ENCODE measurements at regions not wholly inside any gene's neighbourhood (a gene's known extent, or its start where the extent isn't known, plus 50 kb on each side); places are given as distances from the start of the nearest gene placed in this dataset.

DNA sequence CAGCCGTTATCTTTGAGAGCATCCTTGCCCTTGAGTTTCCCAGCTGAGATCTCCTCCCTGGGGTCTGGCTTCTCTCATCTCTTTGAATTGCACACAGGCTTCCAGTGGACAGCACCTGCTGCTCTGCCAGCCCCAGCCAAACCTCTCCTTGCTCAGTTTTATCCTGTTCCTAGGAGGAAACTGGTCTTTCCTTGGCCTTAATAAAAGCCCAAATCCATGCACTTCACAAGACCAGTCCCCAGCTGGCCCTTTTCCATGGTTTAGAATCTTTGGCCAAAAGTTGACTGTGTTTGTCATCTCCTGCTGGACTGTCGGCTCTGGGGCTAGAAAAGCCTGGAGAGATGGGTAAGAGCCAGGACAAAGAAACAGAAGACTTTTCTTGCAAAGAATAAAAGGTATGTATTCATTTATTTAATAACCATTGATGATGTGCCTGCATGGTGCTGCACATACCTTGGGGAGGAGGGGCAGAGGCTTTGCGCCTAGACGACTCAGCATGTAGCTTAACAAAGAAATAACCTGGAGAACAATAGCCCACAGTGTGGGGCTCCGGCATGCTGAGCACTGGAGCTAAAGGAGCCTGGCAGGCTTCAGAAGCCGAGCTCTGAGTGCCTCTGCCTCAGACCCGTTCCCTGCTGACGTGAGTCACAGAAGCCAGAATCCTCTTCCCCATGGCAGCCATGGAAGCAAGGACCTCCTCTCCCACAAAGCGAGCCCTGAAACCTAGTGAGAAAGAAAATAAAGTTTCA is 319.3 kb upstream of the B3GAT1 start:
- Mint-ChIP-seq H3K27ac (ENCODE audit: unreplicated experiment) (no peak overlapping the region), H3K9me3 (ENCODE audit: low read depth) (no peaks in the 10 kb centered on the region), H3K4me1 (ENCODE audit: low read depth) (peaks cover 32% of the 10 kb centered on the region), H3K4me3 (ENCODE audit: unreplicated experiment) (no peak overlapping the region), H3K36me3 (ENCODE audit: low read depth) (no peaks in the 10 kb centered on the region), H3K27me3 (ENCODE audit: low read depth) (peaks cover 7% of the 10 kb centered on the region)
- DNase-seq (ENCODE audit: low spot score), result no peak
- TF ChIP-seq, protein P1, sequence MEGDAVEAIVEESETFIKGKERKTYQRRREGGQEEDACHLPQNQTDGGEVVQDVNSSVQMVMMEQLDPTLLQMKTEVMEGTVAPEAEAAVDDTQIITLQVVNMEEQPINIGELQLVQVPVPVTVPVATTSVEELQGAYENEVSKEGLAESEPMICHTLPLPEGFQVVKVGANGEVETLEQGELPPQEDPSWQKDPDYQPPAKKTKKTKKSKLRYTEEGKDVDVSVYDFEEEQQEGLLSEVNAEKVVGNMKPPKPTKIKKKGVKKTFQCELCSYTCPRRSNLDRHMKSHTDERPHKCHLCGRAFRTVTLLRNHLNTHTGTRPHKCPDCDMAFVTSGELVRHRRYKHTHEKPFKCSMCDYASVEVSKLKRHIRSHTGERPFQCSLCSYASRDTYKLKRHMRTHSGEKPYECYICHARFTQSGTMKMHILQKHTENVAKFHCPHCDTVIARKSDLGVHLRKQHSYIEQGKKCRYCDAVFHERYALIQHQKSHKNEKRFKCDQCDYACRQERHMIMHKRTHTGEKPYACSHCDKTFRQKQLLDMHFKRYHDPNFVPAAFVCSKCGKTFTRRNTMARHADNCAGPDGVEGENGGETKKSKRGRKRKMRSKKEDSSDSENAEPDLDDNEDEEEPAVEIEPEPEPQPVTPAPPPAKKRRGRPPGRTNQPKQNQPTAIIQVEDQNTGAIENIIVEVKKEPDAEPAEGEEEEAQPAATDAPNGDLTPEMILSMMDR (IDR thresholded peaks at IDR 0.05), result no peak

DNA sequence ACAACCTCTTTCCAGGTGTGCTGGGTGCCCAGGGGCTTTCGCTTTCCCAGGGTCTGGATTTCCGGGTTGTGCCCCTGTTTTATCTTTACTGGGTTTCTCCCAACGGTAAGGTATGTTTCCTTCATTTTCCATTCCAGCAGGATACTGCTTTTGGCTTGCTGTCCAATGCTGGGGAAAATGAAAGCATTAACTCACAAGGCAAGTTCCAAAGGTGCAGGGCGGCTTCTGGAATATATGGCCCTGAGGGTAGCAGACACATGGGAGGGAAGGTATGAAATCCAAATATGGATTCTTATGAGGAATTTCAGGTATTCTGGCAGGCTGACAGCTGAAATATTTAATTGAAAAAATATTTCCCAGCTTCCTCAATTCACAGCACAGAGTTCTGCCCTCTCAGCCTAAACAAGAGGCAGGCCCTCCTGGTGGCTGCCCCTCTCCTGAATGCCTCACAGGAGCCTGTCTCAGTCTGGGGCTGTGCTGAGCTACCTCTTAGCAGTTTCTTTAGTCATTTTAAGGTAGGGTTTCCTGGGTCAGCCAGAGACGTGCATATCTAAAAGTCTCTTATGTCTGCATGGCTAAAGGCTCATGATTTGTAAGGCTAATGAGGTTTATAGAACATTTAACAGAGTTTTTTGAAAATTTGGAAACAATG is 318.6 kb upstream of the B3GAT1 start:
- Mint-ChIP-seq H3K4me3 (ENCODE audit: unreplicated experiment) (no peak overlapping the region), H3K27me3 (ENCODE audit: low read depth) (peaks cover 7% of the 10 kb centered on the region), H3K27ac (ENCODE audit: unreplicated experiment) (no peak overlapping the region), H3K36me3 (ENCODE audit: low read depth) (no peaks in the 10 kb centered on the region), H3K4me1 (ENCODE audit: low read depth) (peaks cover 29% of the 10 kb centered on the region), H3K9me3 (ENCODE audit: low read depth) (no peaks in the 10 kb centered on the region)
- no peak for DNase-seq (ENCODE audit: low spot score)
- TF ChIP-seq, protein P1 (IDR thresholded peaks at IDR 0.05), result no peak

DNA sequence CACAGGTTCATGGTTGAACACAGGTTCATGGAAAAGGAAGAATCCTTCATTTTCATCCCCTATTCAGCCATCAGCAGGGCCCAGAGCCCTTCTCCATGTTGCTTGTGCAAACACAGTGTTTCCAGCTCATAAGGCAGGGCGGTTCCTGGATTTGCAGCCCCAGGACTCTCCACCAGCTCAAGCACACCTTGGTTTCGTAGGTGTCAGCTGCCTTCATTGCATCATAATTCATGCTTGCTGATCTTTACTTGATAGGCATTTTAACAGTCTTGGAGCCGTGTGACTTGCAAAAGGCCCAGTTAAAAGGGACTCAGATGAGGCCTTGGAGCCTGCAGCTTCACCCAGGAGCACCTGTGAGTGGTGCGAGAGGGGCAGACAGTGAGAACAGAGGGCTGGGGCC is 318.1 kb upstream of the B3GAT1 start:
- Mint-ChIP-seq H3K9me3 (ENCODE audit: low read depth) (no peaks in the 10 kb centered on the region), H3K4me1 (ENCODE audit: low read depth) (peaks cover 29% of the 10 kb centered on the region), H3K36me3 (ENCODE audit: low read depth) (no peaks in the 10 kb centered on the region), H3K27ac (ENCODE audit: unreplicated experiment) (no peak overlapping the region), H3K27me3 (ENCODE audit: low read depth) (peaks cover 10% of the 10 kb centered on the region), H3K4me3 (ENCODE audit: unreplicated experiment) (no peak overlapping the region)
- TF ChIP-seq, protein P1 (IDR thresholded peaks at IDR 0.05), result no peak
- DNase-seq (ENCODE audit: low spot score), result no peak

DNA sequence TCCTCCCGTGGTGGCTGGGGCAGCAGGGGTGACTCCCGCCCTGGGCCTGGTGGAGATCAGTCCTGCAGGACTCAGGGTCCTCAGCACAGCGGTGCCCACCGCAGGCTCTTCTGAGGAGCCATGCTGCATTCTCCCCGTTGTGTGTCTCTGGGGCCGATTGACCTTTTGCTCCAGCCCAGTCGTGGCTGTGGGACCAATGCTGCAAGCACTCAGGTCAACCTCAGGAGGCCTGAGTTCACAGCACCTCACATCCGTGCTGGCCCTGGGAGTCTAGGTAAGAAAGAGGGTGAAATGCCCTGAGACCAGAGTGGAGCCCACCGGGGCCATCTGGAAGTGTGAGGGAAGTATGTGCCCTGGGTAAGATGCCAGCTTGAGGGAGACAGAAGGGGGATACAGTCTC is 316.1 kb upstream of the B3GAT1 start:
- Mint-ChIP-seq H3K4me3 (ENCODE audit: unreplicated experiment) (no peak overlapping the region), H3K4me1 (ENCODE audit: low read depth) (peaks cover 10% of the 10 kb centered on the region), H3K27me3 (ENCODE audit: low read depth) (peaks cover 23% of the 10 kb centered on the region), H3K9me3 (ENCODE audit: low read depth) (no peaks in the 10 kb centered on the region), H3K36me3 (ENCODE audit: low read depth) (no peaks in the 10 kb centered on the region), H3K27ac (ENCODE audit: unreplicated experiment) (no peak overlapping the region)
- no peak for DNase-seq (ENCODE audit: low spot score)
- TF ChIP-seq, protein P1 (IDR thresholded peaks at IDR 0.05), result no peak

DNA sequence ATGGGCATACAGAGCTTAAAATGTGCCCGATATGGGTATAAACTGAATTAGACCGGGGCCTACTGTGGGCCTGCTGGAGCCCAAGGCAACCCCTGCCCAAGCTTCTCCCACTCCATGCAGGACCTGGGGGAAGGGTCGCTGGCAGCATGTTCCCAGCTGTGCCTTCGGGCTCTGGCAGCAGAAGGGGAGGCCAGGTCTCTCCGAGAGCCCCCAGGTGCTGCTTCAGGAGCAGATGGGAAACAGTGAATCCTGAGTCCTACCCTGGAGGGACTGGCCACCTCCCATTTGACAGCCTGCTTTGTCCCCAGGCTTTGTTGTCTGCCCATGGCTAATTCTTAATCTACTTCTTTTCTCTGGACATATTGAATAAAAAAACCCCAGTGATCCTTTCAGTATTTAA is 315.6 kb upstream of the B3GAT1 start:
- Mint-ChIP-seq H3K27ac (ENCODE audit: unreplicated experiment) (no peak overlapping the region), H3K27me3 (ENCODE audit: low read depth) (peaks cover 28% of the 10 kb centered on the region), H3K4me1 (ENCODE audit: low read depth) (peaks cover 7% of the 10 kb centered on the region), H3K4me3 (ENCODE audit: unreplicated experiment) (no peak overlapping the region), H3K9me3 (ENCODE audit: low read depth) (no peaks in the 10 kb centered on the region), H3K36me3 (ENCODE audit: low read depth) (peaks cover 4% of the 10 kb centered on the region)
- DNase-seq (ENCODE audit: low spot score), result no peak
- TF ChIP-seq, protein P1 (IDR thresholded peaks at IDR 0.05), result no peak

Data from chondrocyte (in vitro differentiated cells).